A673 (cell line): ENCODE measurements at regions not wholly inside any gene's neighbourhood (a gene's known extent, or its start where the extent isn't known, plus 50 kb on each side); places are given as distances from the start of the nearest gene placed in this dataset.

Experiments
- CTCF ChIP-seq: fragments of 300-800, 200-600 bp; sonication (generic); conservative IDR thresholded peaks from 2 replicates; pipeline ENCODE4 v1.5.1; 2017; ENCODE audit warnings: low read depth, mild to moderate bottlenecking, antibody characterized with exemption, low read length, moderate library complexity, mixed read lengths
- EZH2 ChIP-seq: fragments of 200-600 bp; sonication (generic); IDR thresholded peaks from 2 replicates; pipeline ENCODE4 v1.6.1; 2017; ENCODE audit warnings: borderline replicate concordance, low read depth, mild to moderate bottlenecking, mixed read lengths, antibody characterized with exemption, low read length; ENCODE audit not compliant: poor library complexity, severe bottlenecking

- no peak for TF ChIP-seq CTCF
- no peak for TF ChIP-seq EZH2
Measured at GRCh38 chr2:89780318-89780717, 1088.8 kb downstream of the RPIA start.
